ENCODE measurements at regions not wholly inside any gene's neighbourhood (a gene's known extent, or its start where the extent isn't known, plus 50 kb on each side); places are given as distances from the start of the nearest gene placed in this dataset.

DNA sequence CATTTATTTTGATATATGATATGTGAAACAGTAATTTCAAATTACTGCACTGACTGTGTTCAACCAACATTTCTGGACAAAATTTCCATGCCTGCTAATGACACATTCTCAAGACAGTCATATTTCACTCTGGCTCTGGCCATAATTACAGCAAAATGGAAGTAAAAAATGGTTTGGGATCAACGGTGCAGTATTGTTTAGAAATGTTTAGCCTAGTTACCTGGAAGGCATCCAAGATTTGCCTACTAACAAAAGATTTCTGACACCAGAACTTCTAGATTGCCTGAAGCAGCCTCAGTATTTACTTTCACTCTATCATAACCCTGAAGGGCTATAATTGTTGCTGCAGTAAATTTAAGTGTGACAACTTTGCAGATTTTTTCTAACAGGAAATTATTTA is 416.3 kb downstream of the PCDH10 start:
- Mint-ChIP-seq H3K9me3 (peaks cover 0 to 1% (median 0%) of the 10 kb centered on the region in 7 donors), H3K36me3 (no peaks in the 10 kb centered on the region)
- H4K20me1 ChIP-seq (ENCODE audit: insufficient read depth, low read length) = no peaks in the 10 kb centered on the region

DNA sequence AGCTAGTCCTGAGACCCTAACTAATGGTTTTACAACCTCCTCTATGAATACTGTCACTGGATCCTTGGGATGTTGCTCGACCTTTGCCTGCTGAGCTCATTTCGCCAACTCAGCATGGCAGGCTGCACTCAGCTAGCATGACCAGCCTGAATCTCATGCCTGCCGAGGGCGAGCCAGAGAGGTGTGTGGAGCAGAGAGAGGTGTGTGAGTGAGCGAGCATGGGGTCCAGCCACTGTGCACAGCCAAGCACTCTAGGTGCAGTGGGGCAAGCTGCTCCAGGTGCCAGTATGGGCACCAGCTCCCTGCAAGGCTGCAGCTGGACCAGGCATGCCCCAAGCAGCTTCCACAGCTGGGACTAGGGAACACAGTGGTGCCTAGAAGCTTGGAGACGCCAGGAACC is 410.9 kb downstream of the PCDH10 start:
- no peaks in the 10 kb centered on the region for H3K4me1 ChIP-seq (ENCODE audit: control insufficient read depth in 1 of 2, insufficient read depth in 2 of 2, low read length in 2 of 2)
- no peak overlapping the region for H3K9ac ChIP-seq (ENCODE audit: insufficient read depth, low read length, poor library complexity, severe bottlenecking)
- H3K4me3 ChIP-seq (replicated peaks in 1 of 3; ENCODE audit: low read depth in 2 of 3, low read length in 3 of 3) = no peak overlapping the region
- WGBS (ENCODE audit: insufficient coverage) = 81% methylated on average over 6 of the region's 6 CpGs
- H4K20me1 ChIP-seq (ENCODE audit: insufficient read depth, low read length) = no peaks in the 10 kb centered on the region
- H3K9me3 Mint-ChIP-seq = peaks cover 0 to 3% (median 0%) of the 10 kb centered on the region in 7 donors
- H3K36me3 Mint-ChIP-seq = no peaks in the 10 kb centered on the region
- H3K27me3 Mint-ChIP-seq (ENCODE audit: low read depth in 3 of 3) = peaks cover 0 to 2% (median 0%) of the 10 kb centered on the region in 3 donors
- no peaks in the 10 kb centered on the region for H3K9me3 ChIP-seq (replicated peaks in 1 of 2; ENCODE audit: control insufficient read depth in 1 of 2, insufficient read depth in 1 of 2, low read length in 2 of 2)
- no peak for DNase-seq
- no peak overlapping the region for H3K4me3 Mint-ChIP-seq
- H3K4me1 Mint-ChIP-seq = no peaks in the 10 kb centered on the region
- intact Hi-C loops (cut with micrococcal nuclease) = no loop called here
- H3K36me3 ChIP-seq (replicated peaks in 1 of 2; ENCODE audit: control insufficient read depth in 1 of 2, insufficient read depth in 2 of 2, low read length in 2 of 2) = no peaks in the 10 kb centered on the region
- TF ChIP-seq, protein P1, sequence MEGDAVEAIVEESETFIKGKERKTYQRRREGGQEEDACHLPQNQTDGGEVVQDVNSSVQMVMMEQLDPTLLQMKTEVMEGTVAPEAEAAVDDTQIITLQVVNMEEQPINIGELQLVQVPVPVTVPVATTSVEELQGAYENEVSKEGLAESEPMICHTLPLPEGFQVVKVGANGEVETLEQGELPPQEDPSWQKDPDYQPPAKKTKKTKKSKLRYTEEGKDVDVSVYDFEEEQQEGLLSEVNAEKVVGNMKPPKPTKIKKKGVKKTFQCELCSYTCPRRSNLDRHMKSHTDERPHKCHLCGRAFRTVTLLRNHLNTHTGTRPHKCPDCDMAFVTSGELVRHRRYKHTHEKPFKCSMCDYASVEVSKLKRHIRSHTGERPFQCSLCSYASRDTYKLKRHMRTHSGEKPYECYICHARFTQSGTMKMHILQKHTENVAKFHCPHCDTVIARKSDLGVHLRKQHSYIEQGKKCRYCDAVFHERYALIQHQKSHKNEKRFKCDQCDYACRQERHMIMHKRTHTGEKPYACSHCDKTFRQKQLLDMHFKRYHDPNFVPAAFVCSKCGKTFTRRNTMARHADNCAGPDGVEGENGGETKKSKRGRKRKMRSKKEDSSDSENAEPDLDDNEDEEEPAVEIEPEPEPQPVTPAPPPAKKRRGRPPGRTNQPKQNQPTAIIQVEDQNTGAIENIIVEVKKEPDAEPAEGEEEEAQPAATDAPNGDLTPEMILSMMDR (IDR thresholded peaks at IDR 0.05) = no peak
- H3K27me3 ChIP-seq (ENCODE audit: control insufficient read depth in 2 of 2, insufficient read depth in 2 of 2, low read length in 2 of 2) = no peaks in the 10 kb centered on the region
- no peak overlapping the region for H3K4me2 ChIP-seq (replicated peaks; ENCODE audit: extremely low read depth, low read length, poor library complexity, severe bottlenecking)
- H3K27ac ChIP-seq (ENCODE audit: low read depth in 1 of 2, low read length in 2 of 2) = no peak overlapping the region
- no peak overlapping the region for H3K27ac Mint-ChIP-seq
- no peak overlapping the region for H2AFZ ChIP-seq (ENCODE audit: insufficient read depth, low read depth, low read length, poor library complexity, severe bottlenecking)
- no peaks in the 10 kb centered on the region for H3K79me2 ChIP-seq (ENCODE audit: insufficient read depth, low read length)

More for the DNA sequence above, 416.3 kb downstream of the PCDH10 start:
- Histone ChIP-seq H3K9ac (ENCODE audit: insufficient read depth, low read length, poor library complexity, severe bottlenecking) (no peak overlapping the region), H2AFZ (ENCODE audit: insufficient read depth, low read depth, low read length, poor library complexity, severe bottlenecking) (no peak overlapping the region), H3K27me3 (ENCODE audit: control insufficient read depth in 2 of 2, insufficient read depth in 2 of 2, low read length in 2 of 2) (no peaks in the 10 kb centered on the region), H3K4me3 (replicated peaks in 1 of 3; ENCODE audit: low read depth in 2 of 3, low read length in 3 of 3) (no peak overlapping the region), H3K79me2 (ENCODE audit: insufficient read depth, low read length) (no peaks in the 10 kb centered on the region), H3K36me3 (replicated peaks in 1 of 2; ENCODE audit: control insufficient read depth in 1 of 2, insufficient read depth in 2 of 2, low read length in 2 of 2) (no peaks in the 10 kb centered on the region), H3K4me1 (ENCODE audit: control insufficient read depth in 1 of 2, insufficient read depth in 2 of 2, low read length in 2 of 2) (no peaks in the 10 kb centered on the region), H3K9me3 (replicated peaks in 1 of 2; ENCODE audit: control insufficient read depth in 1 of 2, insufficient read depth in 1 of 2, low read length in 2 of 2) (no peaks in the 10 kb centered on the region), H3K27ac (ENCODE audit: low read depth in 1 of 2, low read length in 2 of 2) (no peak overlapping the region), H3K4me2 (replicated peaks; ENCODE audit: extremely low read depth, low read length, poor library complexity, severe bottlenecking) (no peak overlapping the region)
- TF ChIP-seq, protein P1 (IDR thresholded peaks at IDR 0.05) = no peak
- Mint-ChIP-seq H3K27me3 (ENCODE audit: low read depth in 3 of 3) (no peaks in the 10 kb centered on the region), H3K27ac (no peak overlapping the region), H3K4me3 (no peak overlapping the region), H3K4me1 (no peaks in the 10 kb centered on the region)
- WGBS (ENCODE audit: insufficient coverage) = no CpG with 5 or more reads among the region's 1 CpG
- no peak for DNase-seq
- intact Hi-C loops (cut with micrococcal nuclease) = no loop called here
